Esophagus squamous epithelium (tissue), 5 donors: ENCODE measurements at regions not wholly inside any gene's neighbourhood (a gene's known extent, or its start where the extent isn't known, plus 50 kb on each side); places are given as distances from the start of the nearest gene placed in this dataset.

Experiments
- DNase-seq: peaks from one replicate; lab custom pipeline; 2025; lab: John Stamatoyannopoulos, UW
- H3K27ac ChIP-seq, 4 donors: fragments of 200-600 bp; sonication (generic); one replicate each; pipeline ENCODE4 v1.5.1; 2016 to 2019; ENCODE audit warnings: mild to moderate bottlenecking in 1 of 4
- H3K27me3 ChIP-seq, 4 donors: fragments of 200-600 bp; sonication (generic); 1 replicate in 3 of 4; 2 replicates in 1 of 4; pipeline versions ENCODE4 v1.5.1 to v1.6.0; 2017 to 2021; ENCODE audit warnings: antibody characterized with exemption in 1 of 4
- H3K36me3 ChIP-seq, 3 donors: fragments of 200-600 bp; sonication (generic); one replicate each; pipeline ENCODE4 v1.5.1; 2016 to 2019
- H3K4me1 ChIP-seq, 3 donors: fragments of 200-600 bp; sonication (generic); one replicate each; pipeline ENCODE4 v1.5.1; 2017 to 2019
- H3K4me3 ChIP-seq, 4 donors: fragments of 200-600 bp; sonication (generic); 1 replicate in 3 of 4; 2 replicates in 1 of 4; pipeline ENCODE4 v1.5.1; 2016 to 2019; ENCODE audit warnings: mild to moderate bottlenecking in 2 of 4, moderate library complexity in 1 of 4
- H3K9me3 ChIP-seq, 3 donors: fragments of 200-600 bp; sonication (generic); one replicate each; pipeline ENCODE4 v1.5.1; 2016 to 2019
- CTCF ChIP-seq, 6 experiments: fragments of 450-650 bp in 4 of 6; fragments of 200-600 bp in 2 of 6; sonication (generic) in 2 of 6; IDR thresholded peaks; one replicate each; pipeline ENCODE4 v1.5.1; 2016 to 2019; ENCODE audit warnings: antibody characterized with exemption in 6 of 6, mild to moderate bottlenecking in 4 of 6, moderate library complexity in 4 of 6
- POLR2A ChIP-seq, 4 donors: fragments of 450-650 bp; IDR thresholded peaks; one replicate each; pipeline ENCODE4 v1.6.1; 2017; ENCODE audit warnings: antibody characterized with exemption in 4 of 4, mild to moderate bottlenecking in 4 of 4, moderate library complexity in 3 of 4
- WGBS, 2 donors: methylation state at CpG; one replicate each; pipeline ENCODE4 v1.1.5; 2018; 5-methylcytosine and 5-hydroxymethylcytosine counted together
- intact Hi-C: fragments of 100-400 bp; cut with DNase I; formaldehyde crosslinking; loops from one replicate; pipeline ENCODE4 v1.15.0; 2022
- donor health status: DM: yes; HTN: yes; CAD: no.

DNA sequence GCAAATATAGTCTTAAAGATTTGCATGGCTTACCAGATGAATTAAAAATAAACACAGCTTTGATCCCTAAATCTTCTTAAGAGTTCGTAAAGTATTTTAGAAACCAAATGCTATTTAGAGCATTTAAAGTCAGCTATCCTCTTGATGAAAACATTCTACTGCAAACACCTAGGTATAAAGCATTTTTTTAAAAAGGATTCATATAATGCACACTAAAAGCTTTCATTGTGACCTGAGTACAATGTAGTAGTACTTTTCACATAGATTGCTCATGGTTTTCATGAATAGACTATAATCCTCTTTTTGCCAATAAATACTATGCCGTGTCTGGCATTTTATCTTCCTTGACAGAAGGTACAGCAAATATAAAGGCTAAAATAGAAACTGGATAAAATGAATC is 805.1 kb upstream of the INTU start:
- WGBS, 2 donors: 29 to 38% methylated on average over 2 of the region's 2 CpGs
- intact Hi-C loops: no loop called here

GRCh38 chr4:126834854-126835253 is 797.9 kb upstream of the INTU start:
- Histone ChIP-seq H3K9me3 (peaks cover 0 to 51% (median 30%) of the 10 kb centered on the region in 3 donors), H3K36me3 (no peaks in the 10 kb centered on the region), H3K4me1 (no peaks in the 10 kb centered on the region), H3K4me3 (no peak overlapping the region), H3K27me3 (peaks cover 0 to 57% (median 0%) of the 10 kb centered on the region in 4 donors), H3K27ac (no peak overlapping the region)
- intact Hi-C loops: no loop called here
- DNase-seq: no peak
- no peak for TF ChIP-seq CTCF (IDR thresholded peaks at IDR 0.05)

More for the DNA sequence above, 805.1 kb upstream of the INTU start:
- Histone ChIP-seq H3K4me1 (no peaks in the 10 kb centered on the region), H3K27ac (no peak overlapping the region), H3K36me3 (no peaks in the 10 kb centered on the region), H3K27me3 (peaks cover 0 to 78% (median 0%) of the 10 kb centered on the region in 4 donors), H3K9me3 (peaks cover 0 to 30% (median 14%) of the 10 kb centered on the region in 3 donors), H3K4me3 (no peak overlapping the region)
- TF ChIP-seq POLR2A (IDR thresholded peaks at IDR 0.05) (no peak), CTCF (IDR thresholded peaks at IDR 0.05) (no peak)
- DNase-seq: no peak

GRCh38 chr4:126838941-126839679 is 793.6 kb upstream of the INTU start:
- no peak overlapping the region for H3K4me3 ChIP-seq
- TF ChIP-seq POLR2A (IDR thresholded peaks at IDR 0.05) (no peak), CTCF (IDR thresholded peaks at IDR 0.05) (no peak)
- peaks cover 0 to 29% (median 18%) of the 10 kb centered on the region in 3 donors for H3K9me3 ChIP-seq
- H3K27me3 ChIP-seq: peaks cover 0 to 41% (median 0%) of the 10 kb centered on the region in 4 donors
- H3K27ac ChIP-seq: no peak overlapping the region
- intact Hi-C loops: no loop called here
- 69 to 78% methylated on average over 3 of the region's 3 CpGs for WGBS, 2 donors
- no peaks in the 10 kb centered on the region for H3K36me3 ChIP-seq
- no peaks in the 10 kb centered on the region for H3K4me1 ChIP-seq
- no peak for DNase-seq

DNA sequence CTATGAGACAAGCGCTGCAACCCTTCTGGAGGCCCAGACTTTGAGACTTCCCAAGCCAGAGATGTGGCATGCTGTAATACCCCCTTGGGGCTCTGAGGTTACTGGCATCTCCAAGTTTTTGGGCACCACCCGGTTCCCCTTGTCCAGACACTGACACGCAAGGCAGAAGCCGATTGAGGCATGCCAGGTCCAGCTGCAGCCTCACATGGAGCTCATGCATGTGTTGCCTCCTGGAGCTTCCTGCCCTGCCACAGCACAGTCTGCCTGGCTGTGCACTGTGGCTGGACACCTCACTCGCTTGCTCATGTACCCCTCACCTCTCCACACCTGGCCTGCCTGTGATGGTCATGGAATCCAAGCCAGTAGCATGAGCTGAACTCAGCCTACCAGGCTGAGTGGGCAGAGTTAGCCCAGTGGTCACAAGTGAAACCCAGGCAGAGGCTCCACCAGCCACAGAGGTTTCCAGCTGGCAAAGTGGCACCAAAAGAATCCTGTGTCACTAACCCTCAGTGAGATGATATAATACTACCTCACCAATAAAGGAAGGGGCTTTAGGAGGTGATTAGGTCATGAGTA is 789.2 kb upstream of the INTU start:
- WGBS, 2 donors: 81 to 85% methylated on average over 3 to 5 of the region's 5 CpGs
- H3K4me3 ChIP-seq: no peak overlapping the region
- no peak for DNase-seq
- H3K9me3 ChIP-seq: peaks cover 0 to 13% (median 0%) of the 10 kb centered on the region in 3 donors
- intact Hi-C loops: no loop called here
- no peaks in the 10 kb centered on the region for H3K4me1 ChIP-seq
- H3K27me3 ChIP-seq: peaks cover 0 to 23% (median 0%) of the 10 kb centered on the region in 4 donors
- TF ChIP-seq CTCF (IDR thresholded peaks at IDR 0.05) (no peak), POLR2A (IDR thresholded peaks at IDR 0.05) (no peak)
- no peak overlapping the region for H3K27ac ChIP-seq
- H3K36me3 ChIP-seq: no peaks in the 10 kb centered on the region

GRCh38 chr4:126850286-126850685 is 782.5 kb upstream of the INTU start:
- TF ChIP-seq POLR2A (IDR thresholded peaks at IDR 0.05) (no peak), CTCF (IDR thresholded peaks at IDR 0.05) (no peak)
- DNase-seq: no peak
- WGBS, 2 donors: 13 to 21% methylated on average over 1 of the region's 1 CpG
- no peak overlapping the region for H3K4me3 ChIP-seq
- H3K4me1 ChIP-seq: no peaks in the 10 kb centered on the region
- H3K27ac ChIP-seq: no peak overlapping the region
- intact Hi-C loops: no loop called here
- H3K9me3 ChIP-seq: no peaks in the 10 kb centered on the region
- H3K36me3 ChIP-seq: no peaks in the 10 kb centered on the region
- no peaks in the 10 kb centered on the region for H3K27me3 ChIP-seq
